NCI-H146 treated with DMSO at 0.1 percent for 48 hours (cell line): ENCODE measurements at regions not wholly inside any gene's neighbourhood (a gene's known extent, or its start where the extent isn't known, plus 50 kb on each side); places are given as distances from the start of the nearest gene placed in this dataset.
"Not testable (repeated sequence)": the region's sequence is repeated elsewhere in the genome, so short reads cannot be mapped to it uniquely, and the experiment has no call there.

ENCODE experiments used
- DNase-seq: peaks from one replicate; lab custom pipeline; 2025; ENCODE audit not compliant: unreplicated experiment; lab: John Stamatoyannopoulos, UW

- no peak for DNase-seq
Observed at GRCh38 chr6:141884850-141885249, 247.9 kb upstream of the GJE1 start.

- DNase-seq = no peak
Observed at GRCh38 chr6:141878686-141879085, 254.0 kb upstream of the GJE1 start.

GRCh38 chr6:141877275-141877983 is 255.3 kb upstream of the GJE1 start:
- DNase-seq = no peak

- DNase-seq = no peak
Observed at GRCh38 chr6:141874930-141875602, 257.7 kb upstream of the GJE1 start.

- not testable (repeated sequence) for DNase-seq
Observed at GRCh38 chr6:141869509-141869908, 263.2 kb upstream of the GJE1 start.

GRCh38 chr6:141867767-141868166 is 265.0 kb upstream of the GJE1 start:
- no peak for DNase-seq

- no peak for DNase-seq
Observed at GRCh38 chr6:141866731-141867497, 265.8 kb upstream of the GJE1 start.

GRCh38 chr6:141851063-141851462 is 281.7 kb upstream of the GJE1 start:
- DNase-seq = no peak

- no peak for DNase-seq
Observed at GRCh38 chr6:141848029-141848890, 284.5 kb upstream of the GJE1 start.

- DNase-seq = no peak
Observed at GRCh38 chr6:141846639-141847038, 286.1 kb upstream of the GJE1 start.

GRCh38 chr6:141843178-141843834 is 289.4 kb upstream of the GJE1 start:
- no peak for DNase-seq

GRCh38 chr6:141833001-141833655 is 299.6 kb upstream of the GJE1 start:
- DNase-seq = no peak

- no peak for DNase-seq
Observed at GRCh38 chr6:141830530-141830929, 302.2 kb upstream of the GJE1 start.

GRCh38 chr6:141829566-141830360 is 303.0 kb upstream of the GJE1 start:
- DNase-seq = no peak

- DNase-seq = no peak
Observed at GRCh38 chr6:141824350-141824749, 308.4 kb upstream of the GJE1 start.

GRCh38 chr6:141815039-141815438 is 317.7 kb upstream of the GJE1 start:
- not testable (repeated sequence) for DNase-seq

- DNase-seq = no peak
Observed at GRCh38 chr6:141809901-141810300, 322.8 kb upstream of the GJE1 start.

GRCh38 chr6:141808662-141809061 is 324.1 kb upstream of the GJE1 start:
- DNase-seq = no peak

- DNase-seq = not testable (repeated sequence)
Observed at GRCh38 chr6:141800973-141801372, 331.8 kb upstream of the GJE1 start.
